ENCODE measurements at regions not wholly inside any gene's neighbourhood (a gene's known extent, or its start where the extent isn't known, plus 50 kb on each side); places are given as distances from the start of the nearest gene placed in this dataset.
A peak's percentile ranks its signal among the peaks of the same experiment; 100 is the strongest.

DNA sequence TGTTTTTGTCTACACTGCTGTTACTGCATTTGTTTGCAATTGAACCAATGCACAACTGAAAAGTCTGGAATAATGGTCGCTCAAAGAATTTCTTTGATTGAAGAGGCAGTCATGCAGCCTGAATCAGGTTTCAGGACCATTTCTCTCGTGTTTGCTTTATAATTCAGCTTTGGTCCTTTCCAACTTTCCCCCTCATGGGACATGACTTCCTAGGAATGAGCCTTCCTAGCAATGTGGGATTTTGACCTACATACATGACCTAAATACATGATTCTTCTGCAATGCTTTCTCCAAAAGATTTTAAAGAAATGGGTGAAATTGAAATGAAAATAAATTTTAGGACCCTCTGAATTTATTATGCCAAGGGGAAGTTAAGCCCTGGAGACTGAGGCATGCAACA lies 197.4 kb downstream of the MREG start:
- TF ChIP-seq CTCF (IDR thresholded peaks at IDR 0.05; ENCODE audit: insufficient read depth, low read length) (no peak), POLR2AphosphoS5 (IDR thresholded peaks at IDR 0.05; ENCODE audit: low read depth) (no peak), SPI1 (IDR thresholded peaks at IDR 0.05; ENCODE audit: borderline replicate concordance, low read depth) (no peak), GABPA (IDR thresholded peaks at IDR 0.05; ENCODE audit: low read depth) (no peak), REST (IDR thresholded peaks at IDR 0.05; ENCODE audit: insufficient replicate concordance, low read depth) (no peak)
- Histone ChIP-seq H3K27me3 (ENCODE audit: insufficient read depth, poor library complexity, severe bottlenecking) (no peaks in the 10 kb centered on the region), H3K27ac (replicated peaks) (no peak overlapping the region), H3K4me3 (replicated peaks; ENCODE audit: insufficient read depth, low read length) (no peak overlapping the region)
- DNase-seq (ENCODE audit: low read depth in 1 of 2, low spot score in 1 of 2): no peak

GRCh38 chr2:215812966-215813365 lies 200.4 kb downstream of the MREG start:
- DNase-seq (ENCODE audit: low read depth in 1 of 2, low spot score in 1 of 2): no peak
- Histone ChIP-seq H3K27me3 (ENCODE audit: insufficient read depth, poor library complexity, severe bottlenecking) (no peaks in the 10 kb centered on the region), H3K4me3 (replicated peaks; ENCODE audit: insufficient read depth, low read length) (no peak overlapping the region), H3K27ac (replicated peaks) (no peak overlapping the region)
- TF ChIP-seq CTCF (IDR thresholded peaks at IDR 0.05; ENCODE audit: insufficient read depth, low read length) (no peak), REST (IDR thresholded peaks at IDR 0.05; ENCODE audit: insufficient replicate concordance, low read depth) (no peak), GABPA (IDR thresholded peaks at IDR 0.05; ENCODE audit: low read depth) (no peak), SPI1 (IDR thresholded peaks at IDR 0.05; ENCODE audit: borderline replicate concordance, low read depth) (no peak), POLR2AphosphoS5 (IDR thresholded peaks at IDR 0.05; ENCODE audit: low read depth) (no peak)

DNA sequence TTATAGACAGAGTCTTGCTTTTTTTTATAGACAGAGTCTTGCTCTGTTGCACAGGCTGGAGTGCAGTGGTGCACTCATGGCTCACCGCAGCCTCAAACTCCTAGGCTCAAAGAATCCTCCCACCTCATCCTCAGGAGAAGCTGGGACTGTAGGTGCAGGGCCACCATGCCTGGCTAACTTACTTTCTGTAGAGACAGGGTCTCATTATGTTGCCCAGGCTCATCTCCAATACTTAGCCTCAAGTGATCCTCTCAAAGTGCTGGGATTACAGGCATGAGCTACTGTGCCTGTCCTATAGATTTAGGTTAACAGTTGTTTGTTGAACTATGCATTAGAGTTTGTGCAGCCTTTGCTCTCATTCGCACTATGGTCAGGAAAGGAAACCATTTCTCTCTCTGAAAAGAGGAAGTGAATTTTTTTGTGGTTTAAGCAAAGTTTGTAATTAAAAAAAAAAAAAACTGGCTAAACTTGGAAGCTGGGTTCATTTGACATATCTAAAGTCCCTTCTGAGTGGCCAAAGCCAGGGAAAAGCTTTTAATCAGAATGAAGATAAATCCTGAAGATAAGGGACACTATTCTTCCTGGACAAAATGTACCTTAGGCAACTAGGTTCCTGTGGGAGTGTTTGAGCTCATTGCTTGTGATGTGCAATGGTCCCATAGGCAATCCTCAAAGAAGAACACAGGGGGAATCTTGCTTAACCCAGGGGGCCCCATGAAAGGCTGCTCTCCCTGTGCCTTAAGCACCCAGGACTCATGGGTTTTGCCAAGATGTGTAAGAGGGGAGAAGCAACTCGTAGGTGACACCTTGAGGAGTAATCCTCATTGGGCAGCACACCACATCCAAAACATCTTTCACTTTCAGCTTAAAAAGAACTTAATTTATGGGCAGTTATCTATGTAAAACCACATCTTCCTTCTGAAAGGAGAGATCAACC lies 201.7 kb downstream of the MREG start:
- H3K4me3 ChIP-seq (replicated peaks; ENCODE audit: insufficient read depth, low read length): no peak overlapping the region

More for the DNA sequence above, 201.7 kb downstream of the MREG start:
- TF ChIP-seq SPI1 (IDR thresholded peaks at IDR 0.05; ENCODE audit: borderline replicate concordance, low read depth): peak; percentile 97
- no peak for TF ChIP-seq CTCF (IDR thresholded peaks at IDR 0.05; ENCODE audit: insufficient read depth, low read length)
- no peaks in the 10 kb centered on the region for H3K27me3 ChIP-seq (ENCODE audit: insufficient read depth, poor library complexity, severe bottlenecking)
- DNase-seq (ENCODE audit: low read depth in 1 of 2, low spot score in 1 of 2): peak; percentile 15 to 64
- peak overlapping the region; percentile 34 for H3K27ac ChIP-seq (replicated peaks)

Data from HL-60 (cell line).